ENCODE measurements at regions not wholly inside any gene's neighbourhood (a gene's known extent, or its start where the extent isn't known, plus 50 kb on each side); places are given as distances from the start of the nearest gene placed in this dataset.

- no peak overlapping the region for H3K4me2 ChIP-seq
- peaks cover 3% of the 10 kb centered on the region; the same call in 1 of the 2 replicates for H3K9me2 ChIP-seq (ENCODE audit: insufficient read depth)
- no peak overlapping the region for H3K4me3 ChIP-seq
- DNase-seq (ENCODE audit: low spot score) (no peak), ATAC-seq (no peak)
- no peaks in the 10 kb centered on the region for H3K79me2 ChIP-seq (replicated peaks; ENCODE audit: insufficient read depth)
- H3K36me3 ChIP-seq (ENCODE audit: insufficient read depth), result peaks cover 6% of the 10 kb centered on the region; the same call in 1 of the 2 replicates
- no peak overlapping the region for H3K27ac ChIP-seq (ENCODE audit: low read depth)
- Mint-ChIP-seq H3K27ac (no peak overlapping the region), H3K36me3 (ENCODE audit: low read depth) (peaks cover 10% of the 10 kb centered on the region; the same call in 2 of the 3 replicates), H3K4me3 (no peak overlapping the region), H3K27me3 (ENCODE audit: insufficient read depth, low read depth, poor library complexity) (no peaks in the 10 kb centered on the region), H3K4me1 (peaks cover 4% of the 10 kb centered on the region; the same call in 2 of the 3 replicates), H3K9me3 (peaks cover 16% of the 10 kb centered on the region)
- no peaks in the 10 kb centered on the region; the same call in 1 of the 2 replicates for H3K4me1 ChIP-seq (ENCODE audit: insufficient read depth)
- H3F3A ChIP-seq (replicated peaks; ENCODE audit: low read depth), result no peaks in the 10 kb centered on the region
- no peak for TF ChIP-seq ZNF462 (CRISPR knock-in tag; IDR thresholded peaks at IDR 0.05)
- no peak for TF ChIP-seq EZH2 (IDR thresholded peaks at IDR 0.05; ENCODE audit: low read depth, unreplicated experiment)
- no peak for TF ChIP-seq ZNF331 (CRISPR knock-in tag; IDR thresholded peaks at IDR 0.05; ENCODE audit: low read depth)
- TF ChIP-seq EZH2phosphoT487 (IDR thresholded peaks at IDR 0.05; ENCODE audit: unreplicated experiment), result no peak
- no peak for TF ChIP-seq REST (IDR thresholded peaks at IDR 0.05; ENCODE audit: unreplicated experiment)
- no peak for TF ChIP-seq CREB1 (CRISPR knock-in tag; IDR thresholded peaks at IDR 0.05; ENCODE audit: low read depth)
- TF ChIP-seq STAT1 (IDR thresholded peaks at IDR 0.05; ENCODE audit: unreplicated experiment), result no peak
- no peak for TF ChIP-seq ETS1 (IDR thresholded peaks at IDR 0.05)
- TF ChIP-seq CTCF (conservative IDR thresholded peaks at IDR 0.05; ENCODE audit: low read depth in 2 of 2), result no peak
- TF ChIP-seq NANOG (IDR thresholded peaks at IDR 0.05; ENCODE audit: borderline replicate concordance), result no peak
- no peak for TF ChIP-seq JUNB (IDR thresholded peaks at IDR 0.05; ENCODE audit: unreplicated experiment)
- no peak for TF ChIP-seq POLR2AphosphoS5 (IDR thresholded peaks at IDR 0.05; ENCODE audit: low read depth)
- no peak for TF ChIP-seq ZNF114 (CRISPR knock-in tag; IDR thresholded peaks at IDR 0.05)
- no peaks in the 10 kb centered on the region for H4K20me1 ChIP-seq (replicated peaks; ENCODE audit: insufficient read depth)
- no peaks in the 10 kb centered on the region for H3K27me3 ChIP-seq (ENCODE audit: insufficient read depth)
- no peak overlapping the region for H2AFZ ChIP-seq
Observed at GRCh38 chr3:64928683-64929082, 240.9 kb upstream of the ADAMTS9 start.
